ENCODE measurements at regions not wholly inside any gene's neighbourhood (a gene's known extent, or its start where the extent isn't known, plus 50 kb on each side); places are given as distances from the start of the nearest gene placed in this dataset.

- ChIA-PET CTCF (ENCODE audit: low intra/inter-chr PET ratio, low total read pairs) (no interaction called here), POLR2A (no interaction called here)
- peaks cover 8 to 49% of the 10 kb centered on the region in 2 experiments; a peak in 4 of 5 replicates for H3K27me3 ChIP-seq (ENCODE audit: control insufficient read depth in 1 of 2, insufficient read depth in 2 of 2, low read length in 2 of 2)
- no peak overlapping the region for H3K27ac ChIP-seq (ENCODE audit: extremely low read length, insufficient read depth, low read length)
- peaks cover 14% of the 10 kb centered on the region for H3K9me3 ChIP-seq (ENCODE audit: low read length)
- H3K36me3 ChIP-seq (replicated peaks in 1 of 2; ENCODE audit: control insufficient read depth in 1 of 2, insufficient read depth in 2 of 2, low read length in 2 of 2), result no peaks in the 10 kb centered on the region
- no peak overlapping the region for H3K4me3 ChIP-seq (replicated peaks in 1 of 3; ENCODE audit: insufficient read depth in 1 of 3, low read depth in 2 of 3, low read length in 3 of 3)
- no peaks in the 10 kb centered on the region for H3K79me2 ChIP-seq (ENCODE audit: insufficient read depth, low read length)
- intact Hi-C loops (cut with micrococcal nuclease; ENCODE audit: unreplicated experiment) (no loop called here), in situ Hi-C loops (cut with HindIII; ENCODE audit: extremely low pct_ligation_motif_present, low pct_unique_long_range_greater_than_20kb) (no loop called here)
- DNase-seq (ENCODE audit: low spot score), result no peak
- no peak overlapping the region for H2AFZ ChIP-seq (ENCODE audit: low read length)
- no peak overlapping the region for H3K9ac ChIP-seq (ENCODE audit: insufficient read depth, low read depth, low read length)
- H3K4me1 ChIP-seq (ENCODE audit: insufficient read depth, low read length), result no peaks in the 10 kb centered on the region
- H3K4me2 ChIP-seq (ENCODE audit: low read depth, low read length), result no peak overlapping the region
- H4K20me1 ChIP-seq (ENCODE audit: insufficient read depth, low read length), result no peaks in the 10 kb centered on the region
- 0% methylated on average over 1 of the region's 3 CpGs for WGBS (ENCODE audit: low lambda C conversion rate)
- no peak for ATAC-seq
- no TSS peak for BruUV-seq (replicated peaks)
- FAIRE-seq, result no peak
- TF ChIP-seq ZNF543 (CRISPR knock-in tag; IDR thresholded peaks at IDR 0.05) (no peak), SPEN (CRISPR knock-in tag; IDR thresholded peaks at IDR 0.05; ENCODE audit: low read depth) (no peak), MXD4 (CRISPR knock-in tag; IDR thresholded peaks at IDR 0.05) (no peak), ZBTB7A (CRISPR knock-in tag; IDR thresholded peaks at IDR 0.05) (no peak), RBAK (CRISPR knock-in tag; IDR thresholded peaks at IDR 0.05) (no peak), PHF8 (CRISPR knock-in tag; IDR thresholded peaks at IDR 0.05) (no peak), ZMYM4 (CRISPR knock-in tag; IDR thresholded peaks at IDR 0.05) (no peak), ZNF101 (CRISPR knock-in tag; IDR thresholded peaks at IDR 0.05; ENCODE audit: borderline replicate concordance, low read depth) (no peak)
- TF ChIP-seq, protein P1, sequence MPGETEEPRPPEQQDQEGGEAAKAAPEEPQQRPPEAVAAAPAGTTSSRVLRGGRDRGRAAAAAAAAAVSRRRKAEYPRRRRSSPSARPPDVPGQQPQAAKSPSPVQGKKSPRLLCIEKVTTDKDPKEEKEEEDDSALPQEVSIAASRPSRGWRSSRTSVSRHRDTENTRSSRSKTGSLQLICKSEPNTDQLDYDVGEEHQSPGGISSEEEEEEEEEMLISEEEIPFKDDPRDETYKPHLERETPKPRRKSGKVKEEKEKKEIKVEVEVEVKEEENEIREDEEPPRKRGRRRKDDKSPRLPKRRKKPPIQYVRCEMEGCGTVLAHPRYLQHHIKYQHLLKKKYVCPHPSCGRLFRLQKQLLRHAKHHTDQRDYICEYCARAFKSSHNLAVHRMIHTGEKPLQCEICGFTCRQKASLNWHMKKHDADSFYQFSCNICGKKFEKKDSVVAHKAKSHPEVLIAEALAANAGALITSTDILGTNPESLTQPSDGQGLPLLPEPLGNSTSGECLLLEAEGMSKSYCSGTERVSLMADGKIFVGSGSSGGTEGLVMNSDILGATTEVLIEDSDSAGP (CRISPR knock-in tag; IDR thresholded peaks at IDR 0.05; ENCODE audit: borderline replicate concordance), result no peak
- TF ChIP-seq, protein P2, sequence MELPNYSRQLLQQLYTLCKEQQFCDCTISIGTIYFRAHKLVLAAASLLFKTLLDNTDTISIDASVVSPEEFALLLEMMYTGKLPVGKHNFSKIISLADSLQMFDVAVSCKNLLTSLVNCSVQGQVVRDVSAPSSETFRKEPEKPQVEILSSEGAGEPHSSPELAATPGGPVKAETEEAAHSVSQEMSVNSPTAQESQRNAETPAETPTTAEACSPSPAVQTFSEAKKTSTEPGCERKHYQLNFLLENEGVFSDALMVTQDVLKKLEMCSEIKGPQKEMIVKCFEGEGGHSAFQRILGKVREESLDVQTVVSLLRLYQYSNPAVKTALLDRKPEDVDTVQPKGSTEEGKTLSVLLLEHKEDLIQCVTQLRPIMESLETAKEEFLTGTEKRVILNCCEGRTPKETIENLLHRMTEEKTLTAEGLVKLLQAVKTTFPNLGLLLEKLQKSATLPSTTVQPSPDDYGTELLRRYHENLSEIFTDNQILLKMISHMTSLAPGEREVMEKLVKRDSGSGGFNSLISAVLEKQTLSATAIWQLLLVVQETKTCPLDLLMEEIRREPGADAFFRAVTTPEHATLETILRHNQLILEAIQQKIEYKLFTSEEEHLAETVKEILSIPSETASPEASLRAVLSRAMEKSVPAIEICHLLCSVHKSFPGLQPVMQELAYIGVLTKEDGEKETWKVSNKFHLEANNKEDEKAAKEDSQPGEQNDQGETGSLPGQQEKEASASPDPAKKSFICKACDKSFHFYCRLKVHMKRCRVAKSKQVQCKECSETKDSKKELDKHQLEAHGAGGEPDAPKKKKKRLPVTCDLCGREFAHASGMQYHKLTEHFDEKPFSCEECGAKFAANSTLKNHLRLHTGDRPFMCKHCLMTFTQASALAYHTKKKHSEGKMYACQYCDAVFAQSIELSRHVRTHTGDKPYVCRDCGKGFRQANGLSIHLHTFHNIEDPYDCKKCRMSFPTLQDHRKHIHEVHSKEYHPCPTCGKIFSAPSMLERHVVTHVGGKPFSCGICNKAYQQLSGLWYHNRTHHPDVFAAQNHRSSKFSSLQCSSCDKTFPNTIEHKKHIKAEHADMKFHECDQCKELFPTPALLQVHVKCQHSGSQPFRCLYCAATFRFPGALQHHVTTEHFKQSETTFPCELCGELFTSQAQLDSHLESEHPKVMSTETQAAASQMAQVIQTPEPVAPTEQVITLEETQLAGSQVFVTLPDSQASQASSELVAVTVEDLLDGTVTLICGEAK (IDR thresholded peaks at IDR 0.05), result no peak
- TF ChIP-seq, protein P2 (CRISPR knock-in tag; IDR thresholded peaks at IDR 0.05), result no peak
Observed at GRCh38 chr17:74083321-74083720, 120.2 kb upstream of the RPL38 start.

All from HepG2 (cell line).